ENCODE measurements at regions not wholly inside any gene's neighbourhood (a gene's known extent, or its start where the extent isn't known, plus 50 kb on each side); places are given as distances from the start of the nearest gene placed in this dataset.

DNA sequence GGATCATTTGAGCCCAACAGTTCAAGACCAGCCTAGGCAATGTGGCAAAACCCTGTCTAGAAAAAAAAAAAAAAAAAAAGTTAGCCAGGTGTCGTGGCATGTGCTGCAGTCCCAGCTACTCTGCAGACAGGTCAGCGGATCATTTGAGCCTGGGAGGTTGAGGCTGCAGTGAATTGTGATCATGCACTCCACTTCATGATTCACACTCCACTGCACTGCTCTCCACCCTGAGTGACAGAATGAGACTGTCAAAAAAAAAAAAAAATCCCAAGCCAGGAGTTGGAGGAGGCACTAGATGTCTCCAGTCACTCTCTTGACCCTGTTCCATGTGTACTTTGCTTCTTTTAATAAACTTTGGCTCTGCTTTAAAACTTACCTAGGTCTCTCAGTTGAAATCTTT, 51.0 kb upstream of the OLFM3 start:
- TF ChIP-seq, protein P1, sequence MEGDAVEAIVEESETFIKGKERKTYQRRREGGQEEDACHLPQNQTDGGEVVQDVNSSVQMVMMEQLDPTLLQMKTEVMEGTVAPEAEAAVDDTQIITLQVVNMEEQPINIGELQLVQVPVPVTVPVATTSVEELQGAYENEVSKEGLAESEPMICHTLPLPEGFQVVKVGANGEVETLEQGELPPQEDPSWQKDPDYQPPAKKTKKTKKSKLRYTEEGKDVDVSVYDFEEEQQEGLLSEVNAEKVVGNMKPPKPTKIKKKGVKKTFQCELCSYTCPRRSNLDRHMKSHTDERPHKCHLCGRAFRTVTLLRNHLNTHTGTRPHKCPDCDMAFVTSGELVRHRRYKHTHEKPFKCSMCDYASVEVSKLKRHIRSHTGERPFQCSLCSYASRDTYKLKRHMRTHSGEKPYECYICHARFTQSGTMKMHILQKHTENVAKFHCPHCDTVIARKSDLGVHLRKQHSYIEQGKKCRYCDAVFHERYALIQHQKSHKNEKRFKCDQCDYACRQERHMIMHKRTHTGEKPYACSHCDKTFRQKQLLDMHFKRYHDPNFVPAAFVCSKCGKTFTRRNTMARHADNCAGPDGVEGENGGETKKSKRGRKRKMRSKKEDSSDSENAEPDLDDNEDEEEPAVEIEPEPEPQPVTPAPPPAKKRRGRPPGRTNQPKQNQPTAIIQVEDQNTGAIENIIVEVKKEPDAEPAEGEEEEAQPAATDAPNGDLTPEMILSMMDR (conservative IDR thresholded peaks at IDR 0.05; ENCODE audit: low read length) = no peak
- no peak for TF ChIP-seq EZH2phosphoT487 (IDR thresholded peaks at IDR 0.05; ENCODE audit: borderline replicate concordance, low read depth, low read length)

Data from OCI-LY7 (cell line).